OCI-LY1 (cell line): ENCODE measurements at regions not wholly inside any gene's neighbourhood (a gene's known extent, or its start where the extent isn't known, plus 50 kb on each side); places are given as distances from the start of the nearest gene placed in this dataset.

Experiments
- H2AFZ ChIP-seq: fragments of 200-600 bp; sonication (generic), shearing (Covaris generic); 2 replicates; pipeline ENCODE4 v1.6.0; 2014; ENCODE audit warnings: antibody characterized with exemption, mild to moderate bottlenecking, low read length
- H3F3A ChIP-seq: fragments of 200-600 bp; sonication (generic), shearing (Covaris generic); 2 replicates; pipeline ENCODE4 v1.6.0; 2014; ENCODE audit warnings: mild to moderate bottlenecking, antibody characterized with exemption, low read length, moderate library complexity; ENCODE audit not compliant: insufficient read depth
- H3K27ac ChIP-seq: fragments of 200-600 bp; sonication (generic); 2 replicates; pipeline ENCODE4 v1.5.1; 2014; ENCODE audit warnings: low read length, mixed run types, mild to moderate bottlenecking, low read depth; ENCODE audit not compliant: poor library complexity, severe bottlenecking
- H3K27me3 ChIP-seq: fragments of 200-600 bp; sonication (generic); 2 replicates; pipeline ENCODE4 v1.6.0; 2014; ENCODE audit warnings: antibody characterized with exemption, mild to moderate bottlenecking, low read length, moderate library complexity; ENCODE audit not compliant: insufficient read depth
- H3K36me3 ChIP-seq: fragments of 200-600 bp; sonication (generic); 2 replicates; pipeline ENCODE4 v1.6.1; 2014; ENCODE audit warnings: mild to moderate bottlenecking, antibody characterized with exemption, low read length, moderate library complexity, mixed read lengths; ENCODE audit not compliant: insufficient read depth
- H3K4me1 ChIP-seq: fragments of 200-600 bp; sonication (generic); 2 replicates; pipeline ENCODE4 v1.5.1; 2014; ENCODE audit warnings: mild to moderate bottlenecking, low read length, moderate library complexity; ENCODE audit not compliant: insufficient read depth, severe bottlenecking
- H3K4me2 ChIP-seq: fragments of 200-600 bp; sonication (generic), shearing (Covaris generic); 2 replicates; pipeline ENCODE4 v1.6.1; 2014; ENCODE audit warnings: low read length
- H3K4me3 ChIP-seq: fragments of 200-600 bp; sonication (generic); 2 replicates; pipeline ENCODE4 v1.5.1; 2014; ENCODE audit warnings: low read length, low read depth, mild to moderate bottlenecking, mixed read lengths; ENCODE audit not compliant: poor library complexity, severe bottlenecking
- H3K79me2 ChIP-seq: fragments of 200-600 bp; shearing (Covaris generic); 2 replicates; pipeline ENCODE4 v1.6.1; 2016; ENCODE audit warnings: mixed run types, low read length, mixed read lengths; ENCODE audit not compliant: insufficient read depth
- H3K9ac ChIP-seq: fragments of 200-600 bp; sonication (generic), shearing (Covaris generic); 2 replicates; pipeline ENCODE4 v1.6.1; 2014; ENCODE audit warnings: mild to moderate bottlenecking, low read length, mixed read lengths
- H3K9me2 ChIP-seq: fragments of 200-600 bp; sonication (generic), shearing (Covaris generic); 2 replicates; pipeline ENCODE4 v1.6.1; 2014; ENCODE audit warnings: low read depth, mild to moderate bottlenecking, low read length, mixed read lengths
- H3K9me3 ChIP-seq: fragments of 200-600 bp; shearing (Covaris generic); 2 replicates; pipeline ENCODE4 v1.6.1; 2014; ENCODE audit warnings: low read length, mixed read lengths
- H4K20me1 ChIP-seq: fragments of 200-600 bp; sonication (generic), shearing (Covaris generic); 2 replicates; pipeline ENCODE4 v1.6.0; 2016; ENCODE audit warnings: mild to moderate bottlenecking, low read length; ENCODE audit not compliant: insufficient read depth
- EZH2 ChIP-seq: fragments of 200-600 bp; sonication (generic), shearing (Covaris generic); IDR thresholded peaks from 2 replicates; pipeline ENCODE4 v1.8.0; 2017; ENCODE audit warnings: borderline replicate concordance, mixed run types, mild to moderate bottlenecking, antibody characterized with exemption, low read length, moderate library complexity, mixed read lengths
- TF ChIP-seq, protein P1 (sequence below): fragments of 200-600 bp; sonication (generic), shearing (Covaris generic); IDR thresholded peaks from 2 replicates; pipeline ENCODE4 v1.5.1; 2017; ENCODE audit warnings: mild to moderate bottlenecking, antibody characterized with exemption, low read length, moderate library complexity, mixed read lengths

DNA sequence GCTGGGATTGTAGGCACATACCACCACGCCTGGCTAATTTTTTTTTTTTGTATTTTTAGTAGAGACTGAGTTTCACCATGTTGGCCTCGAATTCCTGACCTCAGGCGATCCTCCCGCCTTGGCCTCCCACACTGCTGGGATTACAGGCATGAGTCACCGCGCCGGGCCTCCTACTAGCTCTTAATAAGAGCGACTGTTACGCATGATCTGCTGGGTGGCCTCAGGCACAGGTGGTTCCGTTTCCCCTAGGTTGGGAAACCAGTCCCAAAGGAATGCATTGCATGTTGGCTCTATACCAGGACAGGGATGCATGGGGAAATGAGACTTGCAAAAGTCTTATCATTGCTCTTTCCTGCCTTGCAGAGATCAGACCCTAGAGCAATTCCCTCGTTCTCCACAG is 184.7 kb upstream of the PPP1R26 start:
- Histone ChIP-seq H4K20me1 (no peaks in the 10 kb centered on the region), H3K4me3 (no peak overlapping the region), H3K9me3 (no peaks in the 10 kb centered on the region), H3F3A (no peaks in the 10 kb centered on the region), H3K79me2 (no peaks in the 10 kb centered on the region), H3K4me2 (no peak overlapping the region), H2AFZ (no peak overlapping the region), H3K4me1 (no peaks in the 10 kb centered on the region), H3K27ac (no peak overlapping the region), H3K27me3 (no peaks in the 10 kb centered on the region), H3K9ac (no peak overlapping the region), H3K36me3 (no peaks in the 10 kb centered on the region), H3K9me2 (no peaks in the 10 kb centered on the region)
- no peak for TF ChIP-seq EZH2
- TF ChIP-seq, protein P1, sequence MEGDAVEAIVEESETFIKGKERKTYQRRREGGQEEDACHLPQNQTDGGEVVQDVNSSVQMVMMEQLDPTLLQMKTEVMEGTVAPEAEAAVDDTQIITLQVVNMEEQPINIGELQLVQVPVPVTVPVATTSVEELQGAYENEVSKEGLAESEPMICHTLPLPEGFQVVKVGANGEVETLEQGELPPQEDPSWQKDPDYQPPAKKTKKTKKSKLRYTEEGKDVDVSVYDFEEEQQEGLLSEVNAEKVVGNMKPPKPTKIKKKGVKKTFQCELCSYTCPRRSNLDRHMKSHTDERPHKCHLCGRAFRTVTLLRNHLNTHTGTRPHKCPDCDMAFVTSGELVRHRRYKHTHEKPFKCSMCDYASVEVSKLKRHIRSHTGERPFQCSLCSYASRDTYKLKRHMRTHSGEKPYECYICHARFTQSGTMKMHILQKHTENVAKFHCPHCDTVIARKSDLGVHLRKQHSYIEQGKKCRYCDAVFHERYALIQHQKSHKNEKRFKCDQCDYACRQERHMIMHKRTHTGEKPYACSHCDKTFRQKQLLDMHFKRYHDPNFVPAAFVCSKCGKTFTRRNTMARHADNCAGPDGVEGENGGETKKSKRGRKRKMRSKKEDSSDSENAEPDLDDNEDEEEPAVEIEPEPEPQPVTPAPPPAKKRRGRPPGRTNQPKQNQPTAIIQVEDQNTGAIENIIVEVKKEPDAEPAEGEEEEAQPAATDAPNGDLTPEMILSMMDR: no peak

DNA sequence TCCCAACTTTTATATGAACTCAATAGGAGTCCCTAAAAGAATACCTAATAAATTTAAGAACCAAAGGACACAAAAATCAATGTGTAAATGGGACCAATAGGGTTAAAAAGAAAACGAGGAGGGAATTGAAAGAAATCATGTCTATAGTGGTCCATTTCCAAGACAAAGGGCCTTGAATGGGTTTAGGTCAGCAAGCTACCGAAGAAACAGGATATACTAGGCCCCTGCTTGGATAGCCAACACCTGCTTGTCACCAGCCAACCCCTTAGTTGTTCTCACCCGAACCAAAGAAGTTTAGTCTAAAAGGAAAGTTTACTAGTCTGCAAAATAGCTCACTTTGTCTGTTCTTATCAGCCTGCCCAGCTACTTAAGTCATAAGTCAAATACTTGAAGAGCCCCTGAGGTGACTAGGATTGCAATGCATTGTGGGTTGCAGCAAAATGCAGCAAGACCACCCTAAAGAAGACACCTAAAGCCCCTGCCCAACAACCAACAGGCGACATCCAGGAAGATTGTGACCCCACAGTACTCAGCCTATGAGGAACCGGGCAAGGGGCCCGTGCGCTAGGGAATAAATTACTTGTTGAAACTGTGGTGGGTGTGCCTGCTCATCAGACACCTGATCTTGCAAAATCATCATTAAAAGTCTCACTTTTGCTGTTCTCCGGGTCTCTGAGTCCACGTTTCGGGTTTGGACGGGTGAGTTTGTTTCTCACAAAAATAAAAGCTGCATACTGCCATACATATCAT is 183.9 kb upstream of the PPP1R26 start:
- Histone ChIP-seq H3K27ac (no peak overlapping the region), H2AFZ (no peak overlapping the region), H3K9me2 (no peaks in the 10 kb centered on the region), H3K9ac (no peak overlapping the region), H3F3A (no peaks in the 10 kb centered on the region), H3K9me3 (no peaks in the 10 kb centered on the region), H3K79me2 (no peaks in the 10 kb centered on the region), H3K4me2 (no peak overlapping the region), H3K36me3 (no peaks in the 10 kb centered on the region), H3K27me3 (no peaks in the 10 kb centered on the region), H4K20me1 (no peaks in the 10 kb centered on the region), H3K4me3 (no peak overlapping the region), H3K4me1 (no peaks in the 10 kb centered on the region)
- TF ChIP-seq, protein P1: no peak
- no peak for TF ChIP-seq EZH2

DNA sequence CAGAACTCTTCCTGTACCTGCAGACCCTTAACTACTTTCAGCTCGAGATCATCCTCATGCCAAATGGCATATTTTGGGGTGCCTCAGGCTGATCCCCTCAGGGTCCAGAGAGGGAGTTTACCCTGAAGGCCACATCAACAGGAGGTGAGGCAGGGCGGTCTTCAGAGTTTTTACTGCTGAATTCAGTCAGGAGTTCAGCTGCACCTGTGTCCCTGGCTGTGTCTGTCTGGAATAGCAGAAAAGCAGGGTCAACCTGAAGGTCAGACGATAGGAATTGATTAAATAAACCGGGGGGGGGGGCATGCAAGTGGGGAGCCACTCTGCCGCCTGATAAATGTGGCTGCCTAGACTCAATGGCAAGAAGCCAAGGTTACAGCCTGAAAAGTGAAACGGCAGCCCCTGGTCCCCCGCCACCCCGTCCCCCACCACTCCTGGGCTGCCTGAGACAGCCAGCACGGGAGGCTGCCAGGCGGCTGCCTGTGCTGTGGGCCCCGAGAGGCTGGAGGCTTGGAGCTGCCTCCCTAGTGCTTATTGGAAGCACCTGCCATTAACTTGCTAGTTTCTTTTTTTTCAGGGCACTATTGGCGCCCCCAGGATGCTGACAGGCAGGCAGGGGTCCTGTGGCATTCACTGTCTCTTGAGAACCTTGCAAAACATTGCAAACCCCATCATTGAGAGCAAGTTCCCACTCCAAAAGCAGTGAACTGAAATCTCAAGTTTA is 182.7 kb upstream of the PPP1R26 start:
- Histone ChIP-seq H3K4me2 (no peak overlapping the region), H3K4me1 (no peaks in the 10 kb centered on the region), H3K36me3 (no peaks in the 10 kb centered on the region), H3K79me2 (no peaks in the 10 kb centered on the region), H2AFZ (no peak overlapping the region), H3K27ac (no peak overlapping the region), H3K9ac (no peak overlapping the region), H3F3A (no peaks in the 10 kb centered on the region), H4K20me1 (no peaks in the 10 kb centered on the region), H3K9me2 (no peaks in the 10 kb centered on the region), H3K27me3 (0 out of 2 replicates have a peak, but pooled peaks cover 4% of the 10 kb centered on the region), H3K9me3 (no peaks in the 10 kb centered on the region), H3K4me3 (no peak overlapping the region)
- TF ChIP-seq EZH2: no peak
- TF ChIP-seq, protein P1: no peak
